HCT116 (cell line): ENCODE measurements at regions not wholly inside any gene's neighbourhood (a gene's known extent, or its start where the extent isn't known, plus 50 kb on each side); places are given as distances from the start of the nearest gene placed in this dataset.

ENCODE experiments used
- ATAC-seq: fragments of 200-7000 bp; cut with Tn5 transposase; 2 replicates; pipeline ENCODE4 v1.9.1; 2020; ENCODE audit warnings: mild to moderate bottlenecking, moderate library complexity
- BruUV-seq: library from RNA; stranded (reverse); fragments of 400-500 nt; replicated peaks from 2 replicates; lab custom pipeline; 2021; lab: Mats Ljungman, UMichigan
- CTCF ChIA-PET: fragments of 300-600 bp; sonication (Branson Sonifier 250); formaldehyde crosslinking; loops from one replicate; lab custom pipeline; 2021; ENCODE audit warnings: antibody characterized with exemption; lab: Charles Lee
- POLR2A ChIA-PET: fragments of 300-600, 350-600 bp; sonication (Branson Sonifier 250); formaldehyde crosslinking; loops from one replicate; lab custom pipeline; 2021; ENCODE audit warnings: antibody characterized with exemption; lab: Charles Lee
- RAD21 ChIA-PET, 2 experiments: fragments of 300-600 bp; sonication (Branson Sonifier 250); formaldehyde crosslinking; loops; one replicate each; lab custom pipeline; 2023; ENCODE audit warnings: low total read pairs in 2 of 2; ENCODE audit not compliant: uncharacterized antibody in 2 of 2, unreplicated experiment in 2 of 2, low non-redundant PET in 1 of 2; lab: Charles Lee
- DNase-seq: peaks from one replicate; pipeline ENCODE4 v3.0.0-alpha.2; 2010; ENCODE audit warnings: low read depth, low spot score
- H2AFZ ChIP-seq: fragments of 200-600 bp; shearing (Covaris generic), sonication (generic); 2 replicates; pipeline ENCODE4 v1.6.1; 2017; ENCODE audit warnings: low read depth, mixed run types, mixed read lengths, antibody characterized with exemption, low read length; ENCODE audit not compliant: poor library complexity, severe bottlenecking
- H3K27ac ChIP-seq: 2 replicates; pipeline ENCODE4 v1.5.1; 2012; ENCODE audit warnings: low read depth, low read length
- H3K27me3 ChIP-seq: fragments of 200-600 bp; sonication (generic); 2 replicates; pipeline ENCODE4 v1.6.1; 2016; ENCODE audit warnings: mixed run types, low read length, mixed read lengths; ENCODE audit not compliant: insufficient read depth
- H3K36me3 ChIP-seq, 2 experiments: fragments of 200-500 bp in 1 of 2; fragments of 200-600 bp in 1 of 2; sonication (Bioruptor generic) in 1 of 2; sonication (generic) in 1 of 2; 2 replicates each; pipeline versions ENCODE4 v1.5.1 to v1.6.1; 2014 to 2016; ENCODE audit warnings: low read length in 2 of 2, inconsistent platforms in 1 of 2, mixed read lengths in 1 of 2, mixed run types in 1 of 2; ENCODE audit not compliant: insufficient read depth in 2 of 2, control insufficient read depth in 1 of 2
- H3K4me1 ChIP-seq, 2 experiments: fragments of 200-600 bp in 1 of 2; sonication (generic) in 1 of 2; 2 replicates each; pipeline versions ENCODE4 v1.5.1 to v1.6.1; 2012 to 2017; ENCODE audit warnings: low read length in 2 of 2, inconsistent platforms in 1 of 2, mild to moderate bottlenecking in 1 of 2, mixed read lengths in 1 of 2, mixed run types in 1 of 2, moderate library complexity in 1 of 2; ENCODE audit not compliant: insufficient read depth in 2 of 2, control insufficient read depth in 1 of 2
- H3K4me2 ChIP-seq: fragments of 200-600 bp; sonication (generic); 2 replicates; pipeline ENCODE4 v1.6.1; 2017; ENCODE audit warnings: mixed run types, low read length, mixed read lengths
- H3K4me3 ChIP-seq, 2 experiments: fragments of 200-600 bp in 1 of 2; sonication (generic) in 1 of 2; replicated peaks in 1 of 2; 2 replicates each; pipeline ENCODE4 v1.5.1; 2011 to 2016; ENCODE audit warnings: low read length in 2 of 2, control low read depth in 1 of 2, low read depth in 1 of 2, mild to moderate bottlenecking in 1 of 2, mixed read lengths in 1 of 2, mixed run types in 1 of 2
- H3K79me2 ChIP-seq: fragments of 200-600 bp; sonication (generic); 2 replicates; pipeline ENCODE4 v1.6.1; 2017; ENCODE audit warnings: mild to moderate bottlenecking, mixed run types, low read length, moderate library complexity, mixed read lengths; ENCODE audit not compliant: insufficient read depth
- H3K9ac ChIP-seq: fragments of 200-600 bp; sonication (generic); 2 replicates; pipeline ENCODE4 v1.6.1; 2016; ENCODE audit warnings: low read length, mixed read lengths
- H3K9me2 ChIP-seq: fragments of 200-600 bp; sonication (generic), shearing (Covaris generic); 2 replicates; pipeline ENCODE4 v1.6.1; 2017; ENCODE audit warnings: mixed run types, mild to moderate bottlenecking, moderate library complexity; ENCODE audit not compliant: insufficient read depth
- H3K9me3 ChIP-seq, 2 experiments: fragments of 200-500 bp in 1 of 2; fragments of 200-600 bp in 1 of 2; sonication (Bioruptor generic) in 1 of 2; sonication (generic) in 1 of 2; 2 replicates each; pipeline ENCODE4 v1.6.1; 2014 to 2017; ENCODE audit warnings: low read length in 2 of 2, mixed read lengths in 2 of 2, inconsistent platforms in 1 of 2, low read depth in 1 of 2, mild to moderate bottlenecking in 1 of 2, mixed run types in 1 of 2, moderate library complexity in 1 of 2; ENCODE audit not compliant: control insufficient read depth in 1 of 2, insufficient read depth in 1 of 2
- H4K20me1 ChIP-seq: fragments of 200-600 bp; sonication (generic), shearing (Covaris generic); 2 replicates; pipeline ENCODE4 v1.6.1; 2017; ENCODE audit warnings: mixed run types, mild to moderate bottlenecking, moderate library complexity; ENCODE audit not compliant: insufficient read depth
- CBX3 ChIP-seq: IDR thresholded peaks from 2 replicates; pipeline ENCODE4 v1.6.1; 2012; ENCODE audit warnings: low read depth
- CTCF ChIP-seq, 3 experiments: fragments of 200-600 bp in 1 of 3; sonication (generic) in 1 of 3; IDR thresholded peaks in 2 of 3; conservative IDR thresholded peaks in 1 of 3; 2 replicates each; pipeline ENCODE4 v1.5.1; 2012 to 2017; ENCODE audit warnings: low read depth in 2 of 3, low read length in 2 of 3, antibody characterized with exemption in 1 of 3, borderline replicate concordance in 1 of 3, control low read depth in 1 of 3, mild to moderate bottlenecking in 1 of 3, mixed read lengths in 1 of 3, mixed run types in 1 of 3, moderate library complexity in 1 of 3; ENCODE audit not compliant: insufficient read depth in 1 of 3
- ELF1 ChIP-seq: IDR thresholded peaks from 2 replicates; pipeline ENCODE4 v1.6.1; 2012; ENCODE audit warnings: low read depth, borderline replicate concordance
- EZH2 ChIP-seq: fragments of 200-600 bp; sonication (generic); IDR thresholded peaks from 2 replicates; pipeline ENCODE4 v1.6.1; 2017; ENCODE audit warnings: antibody characterized with exemption, mixed run types
- EZH2phosphoT487 ChIP-seq: fragments of 200-600 bp; IDR thresholded peaks from 2 replicates; pipeline ENCODE4 v1.6.1; 2018; ENCODE audit warnings: antibody characterized with exemption, borderline replicate concordance
- SRF ChIP-seq: IDR thresholded peaks from 2 replicates; pipeline ENCODE4 v1.6.1; 2012; ENCODE audit warnings: low read depth
- TCF7L2 ChIP-seq: IDR thresholded peaks from 2 replicates; pipeline ENCODE4 v1.7.0; 2011; ENCODE audit warnings: borderline replicate concordance, inconsistent platforms; ENCODE audit not compliant: insufficient read depth, insufficient read length; ENCODE audit errors: extremely low read depth
- YY1 ChIP-seq: IDR thresholded peaks from 2 replicates; pipeline ENCODE4 v1.6.1; 2011; ENCODE audit warnings: low read length, low read depth, moderate library complexity, mild to moderate bottlenecking; ENCODE audit not compliant: insufficient replicate concordance; ENCODE audit errors: extremely low read depth
- intact Hi-C: fragments of 100-400 bp; cut with micrococcal nuclease; formaldehyde crosslinking; loops from 2 replicates; pipeline ENCODE4 v1.10.0; 2022
- TF ChIP-seq, protein P1 (sequence below): IDR thresholded peaks from 2 replicates; pipeline ENCODE4 v1.6.1; 2012

DNA sequence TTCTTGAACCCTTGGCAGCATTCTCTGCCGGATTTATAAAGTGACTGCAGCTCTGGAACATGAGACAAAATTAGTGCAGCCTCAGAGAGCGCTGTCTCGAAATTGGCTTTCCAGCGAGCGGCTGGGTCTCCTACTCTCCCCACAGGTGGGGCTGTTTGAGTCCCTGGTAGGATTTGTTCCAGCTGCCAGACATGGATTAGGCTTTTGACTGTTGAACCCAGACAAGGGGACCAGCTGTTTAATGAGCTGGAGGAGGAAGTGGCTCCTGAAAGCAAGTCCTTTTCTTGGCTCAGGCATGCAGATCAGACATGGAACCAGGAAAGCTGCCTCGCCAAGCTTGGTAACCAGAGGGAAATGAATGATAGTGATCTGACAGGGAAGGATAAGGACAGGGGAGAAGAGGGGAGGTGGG lies 69.6 kb downstream of the UBIAD1 start:
- no peak overlapping the region for H3K27ac ChIP-seq
- H3K27me3 ChIP-seq = no peaks in the 10 kb centered on the region; the same call in 1 of the 2 replicates
- H2AFZ ChIP-seq = no peak overlapping the region
- ATAC-seq (no peak), DNase-seq (no peak)
- no TSS peak for BruUV-seq
- H3K4me1 ChIP-seq = peaks cover 5 to 7% of the 10 kb centered on the region in 2 experiments; a peak in 2 of 4 replicates
- ChIA-PET RAD21 (no interaction called here), POLR2A (no interaction called here), CTCF (no interaction called here)
- H3K4me3 ChIP-seq = no peak overlapping the region
- no peak overlapping the region for H3K9ac ChIP-seq
- H3K36me3 ChIP-seq = no peaks in the 10 kb centered on the region
- intact Hi-C loops = no loop called here
- no peaks in the 10 kb centered on the region for H4K20me1 ChIP-seq
- TF ChIP-seq CTCF (IDR thresholded peaks at IDR 0.05 in 2 of 3, conservative IDR thresholded peaks at IDR 0.05 in 1 of 3; ENCODE audit: borderline replicate concordance in 1 of 3, insufficient read depth in 1 of 3, low read depth in 2 of 3, low read length in 2 of 3) = no peak
- TF ChIP-seq YY1 = no peak
- TF ChIP-seq EZH2phosphoT487 = no peak
- H3K4me2 ChIP-seq = no peak overlapping the region
- H3K9me2 ChIP-seq = no peaks in the 10 kb centered on the region
- no peaks in the 10 kb centered on the region for H3K79me2 ChIP-seq
- no peaks in the 10 kb centered on the region for H3K9me3 ChIP-seq

DNA sequence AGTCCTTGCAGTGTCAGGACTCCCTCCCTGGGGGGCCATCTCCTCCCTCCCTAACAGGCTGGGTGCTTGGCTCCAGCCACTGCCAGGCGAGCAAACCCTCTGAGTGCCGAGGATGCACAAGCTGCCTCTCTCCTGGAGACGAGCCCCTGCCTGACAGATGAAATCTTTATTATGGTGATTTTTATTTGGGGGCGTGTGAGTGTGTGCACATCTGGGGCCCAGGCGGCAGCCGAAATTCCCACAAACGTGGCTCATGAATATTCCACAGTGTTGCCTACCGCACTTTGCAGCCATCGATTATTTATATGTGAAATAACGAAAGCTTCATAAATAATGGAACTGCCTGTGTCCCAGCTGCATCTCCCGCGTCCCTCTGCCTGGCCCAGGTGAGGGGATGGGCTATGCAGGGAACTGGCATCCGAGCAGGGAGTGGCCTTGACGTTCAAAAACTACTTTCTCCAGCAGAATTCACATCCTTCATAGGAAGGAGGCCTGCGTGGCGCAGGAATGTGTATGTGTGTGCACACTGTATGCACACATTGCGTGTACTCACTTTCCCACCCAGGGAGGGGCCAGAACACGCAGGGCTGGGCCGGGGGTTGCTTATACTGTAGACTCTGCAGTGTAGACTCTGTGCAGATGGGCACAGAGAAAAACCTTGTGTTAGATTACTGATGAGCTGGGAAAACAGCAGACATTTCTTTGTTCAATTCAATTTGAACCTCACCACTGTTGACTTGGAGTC lies 73.1 kb downstream of the UBIAD1 start:
- no peak for ATAC-seq

More for the DNA sequence above, 73.1 kb downstream of the UBIAD1 start:
- DNase-seq = no peak
- TF ChIP-seq EZH2 = no peak
- no peak for TF ChIP-seq ELF1
- no peak for TF ChIP-seq CBX3
- no peak for TF ChIP-seq TCF7L2
- TF ChIP-seq SRF = no peak
- no peak for TF ChIP-seq CTCF (IDR thresholded peaks at IDR 0.05 in 2 of 3, conservative IDR thresholded peaks at IDR 0.05 in 1 of 3; ENCODE audit: borderline replicate concordance in 1 of 3, insufficient read depth in 1 of 3, low read depth in 2 of 3, low read length in 2 of 3)
- TF ChIP-seq, protein P1, sequence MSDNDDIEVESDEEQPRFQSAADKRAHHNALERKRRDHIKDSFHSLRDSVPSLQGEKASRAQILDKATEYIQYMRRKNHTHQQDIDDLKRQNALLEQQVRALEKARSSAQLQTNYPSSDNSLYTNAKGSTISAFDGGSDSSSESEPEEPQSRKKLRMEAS = no peak
- no peak overlapping the region for H3K4me2 ChIP-seq
- no peaks in the 10 kb centered on the region; the same call in 1 of the 2 replicates for H3K27me3 ChIP-seq
- H3K9me3 ChIP-seq = no peaks in the 10 kb centered on the region
- no peaks in the 10 kb centered on the region for H3K4me1 ChIP-seq
- H3K27ac ChIP-seq = no peak overlapping the region
- ChIA-PET POLR2A (no interaction called here), CTCF (interaction anchor here (0.6 kb wide), 1 partner anchor 29 kb away, joined by 3 read pairs; no protein-coding TSS in a partner anchor), RAD21 (no interaction called here)
- H3K36me3 ChIP-seq = no peaks in the 10 kb centered on the region
- intact Hi-C loops = no loop called here
- H3K9me2 ChIP-seq = no peaks in the 10 kb centered on the region
- H3K4me3 ChIP-seq = no peak overlapping the region
- no peak overlapping the region for H2AFZ ChIP-seq
- H3K79me2 ChIP-seq = no peaks in the 10 kb centered on the region
- no peak overlapping the region for H3K9ac ChIP-seq
- BruUV-seq = no TSS peak
- no peaks in the 10 kb centered on the region for H4K20me1 ChIP-seq
